H1 (cell line): ENCODE measurements at regions not wholly inside any gene's neighbourhood (a gene's known extent, or its start where the extent isn't known, plus 50 kb on each side); places are given as distances from the start of the nearest gene placed in this dataset.

Experiments used
- CTCF ChIA-PET: fragments of 300-600 bp; sonication (Branson Sonifier 250); formaldehyde crosslinking; loops from one replicate; lab custom pipeline; 2021; ENCODE audit not compliant: partially characterized antibody; lab: Charles Lee
- POLR2A ChIA-PET: fragments of 300-600 bp; sonication (Branson Sonifier 250); formaldehyde crosslinking; loops from one replicate; lab custom pipeline; 2021; ENCODE audit warnings: inconsistent platforms; ENCODE audit not compliant: partially characterized antibody; lab: Charles Lee
- DNase-seq, 2 experiments: peaks; one replicate each; pipeline versions ENCODE4 v3.0.0 to v3.0.0-alpha.2; 2010 to 2022; ENCODE audit warnings: low spot score in 2 of 2, low read depth in 1 of 2, mixed read lengths in 1 of 2
- FAIRE-seq: peaks from 2 replicates; lab custom pipeline; 2011; peaks lifted over from hg19 to GRCh38; lab: Jason Lieb, UNC
- H2AFZ ChIP-seq: 2 replicates; pipeline ENCODE4 v1.8.1; 2012; ENCODE audit warnings: low read length, inconsistent platforms
- H2AK5ac ChIP-seq: 2 replicates; pipeline ENCODE4 v1.6.1; 2013; ENCODE audit warnings: low read depth, low read length
- H2BK120ac ChIP-seq: replicated peaks from 2 replicates; pipeline ENCODE3; 2013; ENCODE audit warnings: low read depth, low read length, inconsistent platforms
- H2BK12ac ChIP-seq: 2 replicates; pipeline ENCODE4 v1.6.1; 2013; ENCODE audit warnings: low read depth, low read length
- H2BK15ac ChIP-seq: 2 replicates; pipeline ENCODE4 v1.6.1; 2013; ENCODE audit warnings: low read length
- H2BK20ac ChIP-seq: 2 replicates; pipeline ENCODE4 v1.6.1; 2013; ENCODE audit warnings: low read length
- H2BK5ac ChIP-seq: 2 replicates; pipeline ENCODE4 v1.6.1; 2013; ENCODE audit warnings: low read depth, low read length
- H3K14ac ChIP-seq: 2 replicates; pipeline ENCODE4 v1.6.1; 2013; ENCODE audit warnings: inconsistent platforms; ENCODE audit not compliant: insufficient read length
- H3K18ac ChIP-seq: 2 replicates; pipeline ENCODE4 v1.6.1; 2013; ENCODE audit warnings: low read length; ENCODE audit errors: extremely low read depth
- H3K23ac ChIP-seq: 2 replicates; pipeline ENCODE4 v1.6.1; 2013; ENCODE audit warnings: inconsistent platforms; ENCODE audit not compliant: insufficient read length
- H3K23me2 ChIP-seq: 2 replicates; pipeline ENCODE4 v1.6.1; 2013; ENCODE audit warnings: low read depth, low read length
- H3K27ac ChIP-seq: 2 replicates; pipeline ENCODE4 v1.6.1; 2011; ENCODE audit warnings: low read depth, low read length, inconsistent platforms
- H3K27me3 ChIP-seq, 4 experiments: replicated peaks in 1 of 4; 1 replicate in 1 of 4; 2 replicates in 3 of 4; pipeline versions ENCODE4 v1.6.1 to v1.8.1; 2011 to 2013; ENCODE audit warnings: low read length in 3 of 4, mild to moderate bottlenecking in 3 of 4, inconsistent platforms in 2 of 4, mixed read lengths in 2 of 4, moderate library complexity in 1 of 4; ENCODE audit not compliant: control insufficient read depth in 3 of 4, insufficient read depth in 3 of 4; ENCODE audit errors: extremely low read depth in 1 of 4
- H3K36me3 ChIP-seq, 4 experiments: 2 replicates each; pipeline versions ENCODE4 v1.6.1 to v1.8.1; 2011 to 2013; ENCODE audit warnings: mild to moderate bottlenecking in 4 of 4, low read length in 3 of 4, moderate library complexity in 2 of 4, control low read depth in 1 of 4, inconsistent platforms in 1 of 4; ENCODE audit not compliant: insufficient read depth in 4 of 4, control insufficient read depth in 2 of 4
- H3K4ac ChIP-seq: replicated peaks from 2 replicates; pipeline ENCODE3; 2013; ENCODE audit warnings: low read length, low read depth, mixed read lengths, inconsistent platforms; ENCODE audit not compliant: insufficient read length
- H3K4me1 ChIP-seq, 4 experiments: replicated peaks in 1 of 4; 1 replicate in 1 of 4; 2 replicates in 3 of 4; pipeline versions ENCODE4 v1.6.1 to v1.8.1; 2011 to 2013; ENCODE audit warnings: low read length in 3 of 4, inconsistent platforms in 2 of 4, mixed read lengths in 1 of 4; ENCODE audit not compliant: insufficient read depth in 4 of 4, control insufficient read depth in 3 of 4
- H3K4me2 ChIP-seq, 2 experiments: 2 replicates each; pipeline versions ENCODE4 v1.6.1 to v1.8.1; 2011 to 2013; ENCODE audit warnings: low read depth in 2 of 2, low read length in 2 of 2, control low read depth in 1 of 2, inconsistent platforms in 1 of 2, mild to moderate bottlenecking in 1 of 2; ENCODE audit not compliant: insufficient read depth in 1 of 2
- H3K4me3 ChIP-seq, 4 experiments: fragments of 200-600, 300-600 bp in 1 of 4; sonication (generic), shearing (Covaris generic), sonication (Bioruptor Twin) in 1 of 4; 2 replicates each; pipeline versions ENCODE4 v1.5.1 to v1.8.1; 2011 to 2016; ENCODE audit warnings: low read length in 4 of 4, low read depth in 3 of 4, control low read depth in 2 of 4, inconsistent platforms in 2 of 4, mild to moderate bottlenecking in 2 of 4, mixed read lengths in 1 of 4, moderate library complexity in 1 of 4; ENCODE audit not compliant: insufficient read depth in 2 of 4; ENCODE audit errors: extremely low read depth in 1 of 4
- H3K56ac ChIP-seq: replicated peaks from 2 replicates; pipeline ENCODE3; 2013; ENCODE audit warnings: low read depth, mild to moderate bottlenecking, mixed read lengths, low read length, inconsistent platforms; ENCODE audit not compliant: insufficient read length
- H3K79me1 ChIP-seq: 2 replicates; pipeline ENCODE4 v1.6.1; 2013; ENCODE audit warnings: low read depth, low read length, control low read depth
- H3K79me2 ChIP-seq, 2 experiments: 2 replicates each; pipeline versions ENCODE4 v1.6.1 to v1.8.1; 2012 to 2013; ENCODE audit warnings: low read length in 2 of 2, mild to moderate bottlenecking in 2 of 2, inconsistent platforms in 1 of 2; ENCODE audit not compliant: insufficient read depth in 2 of 2, control insufficient read depth in 1 of 2
- H3K9ac ChIP-seq, 4 experiments: replicated peaks in 1 of 4; 1 replicate in 1 of 4; 2 replicates in 3 of 4; pipeline versions ENCODE4 v1.6.1 to v1.8.1; 2011 to 2013; ENCODE audit warnings: low read depth in 3 of 4, low read length in 3 of 4, control low read depth in 2 of 4, mild to moderate bottlenecking in 2 of 4, moderate library complexity in 2 of 4, inconsistent platforms in 1 of 4; ENCODE audit errors: extremely low read depth in 1 of 4
- H3K9me3 ChIP-seq, 2 experiments: 2 replicates each; pipeline versions ENCODE4 v1.6.1 to v1.8.1; 2012 to 2013; ENCODE audit warnings: mild to moderate bottlenecking in 2 of 2, moderate library complexity in 2 of 2, control low read depth in 1 of 2, inconsistent platforms in 1 of 2, low read depth in 1 of 2, low read length in 1 of 2, mixed read lengths in 1 of 2; ENCODE audit not compliant: insufficient read depth in 2 of 2
- H4K20me1 ChIP-seq, 2 experiments: replicated peaks in 1 of 2; 2 replicates each; pipeline versions ENCODE3 to v1.8.1; 2011 to 2013; ENCODE audit warnings: inconsistent platforms in 2 of 2, low read length in 2 of 2, mild to moderate bottlenecking in 1 of 2; ENCODE audit not compliant: insufficient read depth in 2 of 2, control insufficient read depth in 1 of 2
- H4K5ac ChIP-seq: 2 replicates; pipeline ENCODE4 v1.6.1; 2013; ENCODE audit warnings: low read length, low read depth, mixed read lengths, inconsistent platforms; ENCODE audit not compliant: insufficient read length
- H4K8ac ChIP-seq: 2 replicates; pipeline ENCODE4 v1.8.0; 2013; ENCODE audit warnings: mild to moderate bottlenecking, moderate library complexity, low read length, inconsistent platforms; ENCODE audit not compliant: insufficient read depth; ENCODE audit errors: extremely low read depth
- H4K91ac ChIP-seq: replicated peaks from 2 replicates; pipeline ENCODE3; 2013; ENCODE audit warnings: low read length, mixed read lengths, inconsistent platforms; ENCODE audit not compliant: insufficient read length
- ASH2L ChIP-seq: fragments of 200-600, 300-600 bp; sonication (generic); IDR thresholded peaks from one replicate; pipeline ENCODE4 v1.7.1; 2017; ENCODE audit warnings: low read length
- CEBPB ChIP-seq: IDR thresholded peaks from 2 replicates; pipeline ENCODE4 v1.6.1; 2012; ENCODE audit warnings: low read depth, low read length
- CHD1 ChIP-seq: IDR thresholded peaks from 2 replicates; pipeline ENCODE4 v1.6.1; 2012; ENCODE audit warnings: low read depth, low read length, improper control_type of control experiment
- CTCF ChIP-seq, 3 experiments: IDR thresholded peaks; 1 replicate in 2 of 3; 2 replicates in 1 of 3; pipeline versions ENCODE4 v1.5.1 to v1.6.1; 2011; ENCODE audit warnings: low read length in 3 of 3, mild to moderate bottlenecking in 3 of 3, inconsistent platforms in 2 of 3, low read depth in 1 of 3, moderate library complexity in 1 of 3; ENCODE audit not compliant: insufficient read depth in 1 of 3; ENCODE audit errors: control extremely low read depth in 1 of 3
- EGR1 ChIP-seq: IDR thresholded peaks from 2 replicates; pipeline ENCODE4 v1.6.1; 2011; ENCODE audit warnings: low read depth, low read length, borderline replicate concordance
- EZH2 ChIP-seq: fragments of 200-600 bp; sonication (generic); IDR thresholded peaks from 2 replicates; pipeline ENCODE4 v1.7.1; 2012; ENCODE audit warnings: low read depth, mild to moderate bottlenecking, moderate library complexity, low read length, inconsistent platforms; ENCODE audit not compliant: severe bottlenecking
- GTF2F1 ChIP-seq: IDR thresholded peaks from 2 replicates; pipeline ENCODE4 v1.6.1; 2012; ENCODE audit warnings: low read depth, low read length, improper control_type of control experiment, borderline replicate concordance
- JUND ChIP-seq: IDR thresholded peaks from 2 replicates; pipeline ENCODE4 v1.6.1; 2011; ENCODE audit warnings: mild to moderate bottlenecking, improper control_type of control experiment, low read length
- MAFK ChIP-seq: IDR thresholded peaks from 2 replicates; pipeline ENCODE4 v1.6.1; 2012; ENCODE audit warnings: low read depth, mild to moderate bottlenecking, improper control_type of control experiment, low read length
- POU5F1 ChIP-seq: IDR thresholded peaks from 2 replicates; pipeline ENCODE4 v1.6.1; 2011; ENCODE audit warnings: low read depth, mild to moderate bottlenecking, low read length, moderate library complexity
- SIX5 ChIP-seq: IDR thresholded peaks from 2 replicates; pipeline ENCODE4 v1.6.1; 2011; ENCODE audit warnings: mild to moderate bottlenecking, low read depth, low read length
- SP2 ChIP-seq: IDR thresholded peaks from 2 replicates; pipeline ENCODE4 v1.6.1; 2012; ENCODE audit warnings: mild to moderate bottlenecking, low read length, inconsistent platforms
- SP4 ChIP-seq: IDR thresholded peaks from 2 replicates; pipeline ENCODE4 v1.6.1; 2012; ENCODE audit warnings: low read length, inconsistent platforms
- ZNF274 ChIP-seq: IDR thresholded peaks from 2 replicates; pipeline ENCODE4 v1.7.0; 2012; ENCODE audit warnings: low read length, borderline replicate concordance; ENCODE audit errors: extremely low read depth
- WGBS, 2 experiments: shearing (Covaris generic) in 1 of 2; methylation state at CpG; one replicate each; pipeline versions ENCODE4 v1.1.6 to v1.1.7; 2013 to 2015; ENCODE audit warnings: low lambda C conversion rate in 2 of 2, mixed read lengths in 2 of 2, inconsistent platforms in 1 of 2, low coverage in 1 of 2, missing lambda C conversion rate in 1 of 2; ENCODE audit not compliant: insufficient replicate concordance in 2 of 2, insufficient coverage in 1 of 2, insufficient read length in 1 of 2; ENCODE audit errors: extremely low coverage in 1 of 2, missing lambda C conversion rate in 1 of 2; 5-methylcytosine and 5-hydroxymethylcytosine counted together

GRCh38 chr5:106801554-106801953 lies 869.2 kb downstream of the EFNA5 start:
- no peak overlapping the region for H2AK5ac ChIP-seq
- no peak for DNase-seq
- H2BK120ac ChIP-seq, result no peak overlapping the region
- no peak overlapping the region for H3K27ac ChIP-seq
- no peak overlapping the region for H3K18ac ChIP-seq
- H4K91ac ChIP-seq, result no peak overlapping the region
- no peak overlapping the region for H2AFZ ChIP-seq
- H3K4ac ChIP-seq, result no peak overlapping the region
- H3K79me2 ChIP-seq, result no peaks in the 10 kb centered on the region
- H3K56ac ChIP-seq, result no peak overlapping the region
- H4K5ac ChIP-seq, result no peak overlapping the region
- no peak overlapping the region for H3K4me2 ChIP-seq
- H3K9ac ChIP-seq, result no peak overlapping the region
- H3K79me1 ChIP-seq, result no peaks in the 10 kb centered on the region
- no peaks in the 10 kb centered on the region for H4K20me1 ChIP-seq
- no peak overlapping the region for H2BK15ac ChIP-seq
- 91% methylated on average over 3 of the region's 3 CpGs; no CpG with 5 or more reads in 1 of the 2 experiments for WGBS, 2 experiments
- no peaks in the 10 kb centered on the region for H3K9me3 ChIP-seq
- H3K23me2 ChIP-seq, result no peaks in the 10 kb centered on the region
- H3K4me1 ChIP-seq, result peaks cover 0 to 2% (median 0%) of the 10 kb centered on the region in 4 experiments; a peak in 1 of 7 replicates
- H3K36me3 ChIP-seq, result no peaks in the 10 kb centered on the region
- no peak for FAIRE-seq
- H4K8ac ChIP-seq, result no peak overlapping the region
- H3K27me3 ChIP-seq, result no peaks in the 10 kb centered on the region
- H3K23ac ChIP-seq, result no peak overlapping the region
- no peak overlapping the region for H2BK20ac ChIP-seq
- H3K14ac ChIP-seq, result no peak overlapping the region
- no peak overlapping the region for H2BK12ac ChIP-seq
- H2BK5ac ChIP-seq, result no peak overlapping the region
- ChIA-PET CTCF (no interaction called here), POLR2A (no interaction called here)
- no peak overlapping the region for H3K4me3 ChIP-seq
- TF ChIP-seq MAFK (no peak), ASH2L (no peak), CEBPB (no peak), EGR1 (no peak), GTF2F1 (no peak), SIX5 (no peak), JUND (no peak), SP4 (no peak), CTCF (IDR thresholded peaks at IDR 0.05; ENCODE audit: control extremely low read depth in 1 of 3, insufficient read depth in 1 of 3, low read depth in 1 of 3, low read length in 3 of 3) (no peak), ZNF274 (no peak), POU5F1 (no peak), CHD1 (no peak), EZH2 (no peak), SP2 (no peak)
